Skeletal muscle tissue (tissue), 3 donors: ENCODE measurements at regions not wholly inside any gene's neighbourhood (a gene's known extent, or its start where the extent isn't known, plus 50 kb on each side); places are given as distances from the start of the nearest gene placed in this dataset.

Source experiments
- H3K27ac ChIP-seq: one replicate; pipeline ENCODE4 v1.7.0; 2013; ENCODE audit warnings: mild to moderate bottlenecking, low read depth, low read length, inconsistent platforms
- H3K27me3 ChIP-seq, 3 donors: one replicate each; pipeline ENCODE4 v1.7.0; 2013; ENCODE audit warnings: low read length in 3 of 3; ENCODE audit not compliant: control insufficient read depth in 3 of 3, insufficient read depth in 3 of 3
- H3K36me3 ChIP-seq, 3 donors: one replicate each; pipeline ENCODE4 v1.7.0; 2013; ENCODE audit warnings: low read length in 3 of 3; ENCODE audit not compliant: control insufficient read depth in 3 of 3, insufficient read depth in 3 of 3
- H3K4me1 ChIP-seq, 3 donors: one replicate each; pipeline ENCODE4 v1.7.0; 2013; ENCODE audit warnings: low read length in 3 of 3, mild to moderate bottlenecking in 3 of 3; ENCODE audit not compliant: control insufficient read depth in 3 of 3, insufficient read depth in 3 of 3
- H3K4me3 ChIP-seq, 3 donors: one replicate each; pipeline ENCODE4 v1.7.0; 2013; ENCODE audit warnings: low read length in 3 of 3
- H3K9ac ChIP-seq, 3 donors: one replicate each; pipeline ENCODE4 v1.7.0; 2013; ENCODE audit warnings: low read length in 3 of 3, mild to moderate bottlenecking in 3 of 3, moderate library complexity in 2 of 3, low read depth in 1 of 3
- H3K9me3 ChIP-seq, 3 donors: one replicate each; pipeline ENCODE4 v1.7.0; 2013; ENCODE audit warnings: low read length in 3 of 3; ENCODE audit not compliant: control insufficient read depth in 3 of 3
- donor health status: Osteomylitis.

- H3K9me3 ChIP-seq, result no peaks in the 10 kb centered on the region
- no peak overlapping the region for H3K9ac ChIP-seq
- no peaks in the 10 kb centered on the region for H3K4me1 ChIP-seq
- no peaks in the 10 kb centered on the region for H3K27me3 ChIP-seq
- H3K27ac ChIP-seq, result no peak overlapping the region
- no peaks in the 10 kb centered on the region for H3K36me3 ChIP-seq
- H3K4me3 ChIP-seq, result no peak overlapping the region
Observed at GRCh38 chr21:24127651-24128050, 1479.6 kb downstream of the MRPL39 start.

GRCh38 chr21:24123785-24124184 is 1483.5 kb downstream of the MRPL39 start:
- Histone ChIP-seq H3K27me3 (no peaks in the 10 kb centered on the region), H3K27ac (no peak overlapping the region), H3K9ac (no peak overlapping the region), H3K36me3 (no peaks in the 10 kb centered on the region), H3K4me3 (no peak overlapping the region), H3K4me1 (no peaks in the 10 kb centered on the region), H3K9me3 (no peaks in the 10 kb centered on the region)

- no peaks in the 10 kb centered on the region for H3K4me1 ChIP-seq
- H3K27me3 ChIP-seq, result no peaks in the 10 kb centered on the region
- no peaks in the 10 kb centered on the region for H3K36me3 ChIP-seq
- H3K9ac ChIP-seq, result no peak overlapping the region
- no peak overlapping the region for H3K4me3 ChIP-seq
- H3K9me3 ChIP-seq, result no peaks in the 10 kb centered on the region
- H3K27ac ChIP-seq, result no peak overlapping the region
Observed at GRCh38 chr21:24118738-24119459, 1488.4 kb downstream of the MRPL39 start.

- H3K27me3 ChIP-seq, result no peaks in the 10 kb centered on the region
- H3K9ac ChIP-seq, result no peak overlapping the region
- no peak overlapping the region for H3K27ac ChIP-seq
- H3K4me1 ChIP-seq, result no peaks in the 10 kb centered on the region
- no peaks in the 10 kb centered on the region for H3K36me3 ChIP-seq
- H3K4me3 ChIP-seq, result no peak overlapping the region
- H3K9me3 ChIP-seq, result no peaks in the 10 kb centered on the region
Observed at GRCh38 chr21:24115141-24115540, 1492.1 kb downstream of the MRPL39 start.

GRCh38 chr21:24112020-24112419 is 1495.3 kb downstream of the MRPL39 start:
- H3K27ac ChIP-seq, result no peak overlapping the region
- no peak overlapping the region for H3K9ac ChIP-seq
- no peaks in the 10 kb centered on the region for H3K36me3 ChIP-seq
- H3K4me3 ChIP-seq, result no peak overlapping the region
- H3K9me3 ChIP-seq, result no peaks in the 10 kb centered on the region
- H3K4me1 ChIP-seq, result no peaks in the 10 kb centered on the region
- H3K27me3 ChIP-seq, result no peaks in the 10 kb centered on the region

GRCh38 chr21:24110846-24111245 is 1496.4 kb downstream of the MRPL39 start:
- no peak overlapping the region for H3K9ac ChIP-seq
- no peak overlapping the region for H3K4me3 ChIP-seq
- no peaks in the 10 kb centered on the region for H3K36me3 ChIP-seq
- H3K4me1 ChIP-seq, result no peaks in the 10 kb centered on the region
- no peak overlapping the region for H3K27ac ChIP-seq
- no peaks in the 10 kb centered on the region for H3K9me3 ChIP-seq
- no peaks in the 10 kb centered on the region for H3K27me3 ChIP-seq

- no peak overlapping the region for H3K27ac ChIP-seq
- H3K27me3 ChIP-seq, result no peaks in the 10 kb centered on the region
- no peak overlapping the region for H3K9ac ChIP-seq
- H3K36me3 ChIP-seq, result no peaks in the 10 kb centered on the region
- no peaks in the 10 kb centered on the region for H3K9me3 ChIP-seq
- no peaks in the 10 kb centered on the region for H3K4me1 ChIP-seq
- H3K4me3 ChIP-seq, result no peak overlapping the region
Observed at GRCh38 chr21:24097181-24097580, 1510.1 kb downstream of the MRPL39 start.

- no peaks in the 10 kb centered on the region for H3K9me3 ChIP-seq
- H3K9ac ChIP-seq, result no peak overlapping the region
- H3K27me3 ChIP-seq, result no peaks in the 10 kb centered on the region
- H3K36me3 ChIP-seq, result no peaks in the 10 kb centered on the region
- no peak overlapping the region for H3K4me3 ChIP-seq
- H3K4me1 ChIP-seq, result no peaks in the 10 kb centered on the region
- no peak overlapping the region for H3K27ac ChIP-seq
Observed at GRCh38 chr21:24096651-24097050, 1510.6 kb downstream of the MRPL39 start.

GRCh38 chr21:24093032-24093431 is 1514.2 kb downstream of the MRPL39 start:
- Histone ChIP-seq H3K9me3 (no peaks in the 10 kb centered on the region), H3K4me1 (no peaks in the 10 kb centered on the region), H3K9ac (no peak overlapping the region), H3K36me3 (no peaks in the 10 kb centered on the region), H3K27me3 (no peaks in the 10 kb centered on the region), H3K4me3 (no peak overlapping the region), H3K27ac (no peak overlapping the region)

- Histone ChIP-seq H3K36me3 (no peaks in the 10 kb centered on the region), H3K4me3 (no peak overlapping the region), H3K27ac (no peak overlapping the region), H3K9me3 (no peaks in the 10 kb centered on the region), H3K4me1 (no peaks in the 10 kb centered on the region), H3K9ac (no peak overlapping the region), H3K27me3 (no peaks in the 10 kb centered on the region)
Observed at GRCh38 chr21:24076179-24076578, 1531.1 kb downstream of the MRPL39 start.
